K562 (cell line): ENCODE measurements at regions not wholly inside any gene's neighbourhood (a gene's known extent, or its start where the extent isn't known, plus 50 kb on each side); places are given as distances from the start of the nearest gene placed in this dataset.

ENCODE experiments used
- ATAC-seq: fragments of 200-7000 bp; cut with Tn5 transposase; 3 replicates; pipeline ENCODE4 v1.9.1; 2020; ENCODE audit warnings: moderate library complexity
- BruUV-seq: library from RNA; stranded (reverse); fragments of 400-500 nt; replicated peaks from 2 replicates; lab custom pipeline; 2021; lab: Mats Ljungman, UMichigan
- CTCF ChIA-PET: fragments of 300-600 bp; formaldehyde crosslinking; extraction: SDS; loops from one replicate; lab custom pipeline; 2021; ENCODE audit warnings: low intra/inter-chr PET ratio; lab: Yijun Ruan, JAX
- POLR2A ChIA-PET: fragments of 300-600, 350-650 bp; sonication (Branson Sonifier 250); formaldehyde crosslinking; extraction: SDS; loops from one replicate; lab custom pipeline; 2021; ENCODE audit warnings: antibody characterized with exemption, inconsistent platforms; lab: Yijun Ruan, JAX
- DNase-seq, 4 experiments: peaks; one replicate each; pipeline versions ENCODE4 v3.0.0 to v3.0.0-alpha.2; 2011 to 2018; ENCODE audit warnings: low spot score in 3 of 4, mixed read lengths in 3 of 4; ENCODE audit errors: extremely low read depth in 1 of 4
- FAIRE-seq: peaks from 2 replicates; lab custom pipeline; 2011; peaks lifted over from hg19 to GRCh38; lab: Jason Lieb, UNC
- H2AFZ ChIP-seq: 2 replicates; pipeline ENCODE4 v1.6.0; 2011; ENCODE audit warnings: low read depth, low read length, control low read depth, inconsistent platforms
- H3K27ac ChIP-seq: fragments of 200-600 bp; 3 replicates; pipeline ENCODE4 v1.8.0; 2011; ENCODE audit warnings: low read depth, mild to moderate bottlenecking, control low read depth, inconsistent platforms, low read length, moderate library complexity, mixed read lengths; ENCODE audit errors: extremely low read depth
- H3K27me3 ChIP-seq, 2 experiments: fragments of 300-600 bp in 1 of 2; 2 replicates in 1 of 2; 3 replicates in 1 of 2; pipeline versions ENCODE4 v1.6.0 to v1.8.0; 2011; ENCODE audit warnings: inconsistent platforms in 2 of 2, low read length in 2 of 2, mild to moderate bottlenecking in 1 of 2, mixed read lengths in 1 of 2, moderate library complexity in 1 of 2; ENCODE audit not compliant: control insufficient read depth in 2 of 2, insufficient read depth in 2 of 2
- H3K36me3 ChIP-seq: fragments of 300-600 bp; 3 replicates; pipeline ENCODE4 v1.8.0; 2011; ENCODE audit warnings: mild to moderate bottlenecking, low read length, inconsistent platforms; ENCODE audit not compliant: control insufficient read depth, insufficient read depth
- H3K4me1 ChIP-seq, 2 experiments: fragments of 200-600 bp in 1 of 2; replicated peaks in 1 of 2; 2 replicates in 1 of 2; 3 replicates in 1 of 2; pipeline versions ENCODE4 v1.5.1 to v1.8.0; 2011; ENCODE audit warnings: inconsistent platforms in 2 of 2, low read length in 2 of 2, mild to moderate bottlenecking in 1 of 2, mixed read lengths in 1 of 2, moderate library complexity in 1 of 2; ENCODE audit not compliant: control insufficient read depth in 2 of 2, insufficient read depth in 2 of 2
- H3K4me2 ChIP-seq: 2 replicates; pipeline ENCODE4 v1.6.1; 2011; ENCODE audit warnings: low read length, control low read depth, inconsistent platforms, mixed read lengths; ENCODE audit not compliant: insufficient read depth
- H3K4me3 ChIP-seq: fragments of 200-600 bp; sonication (generic), shearing (Covaris generic); 2 replicates; pipeline ENCODE4 v1.5.1; 2016; ENCODE audit warnings: control low read depth, inconsistent platforms
- H3K79me2 ChIP-seq: fragments of 200-600 bp; 3 replicates; pipeline ENCODE4 v1.8.0; 2011; ENCODE audit warnings: low read length, inconsistent platforms; ENCODE audit not compliant: control insufficient read depth, insufficient read depth
- H3K9ac ChIP-seq, 2 experiments: 2 replicates each; pipeline versions ENCODE4 v1.6.0 to v1.6.1; 2011; ENCODE audit warnings: low read depth in 2 of 2, low read length in 2 of 2, control low read depth in 1 of 2, inconsistent platforms in 1 of 2, mild to moderate bottlenecking in 1 of 2, mixed read lengths in 1 of 2; ENCODE audit not compliant: insufficient read depth in 1 of 2
- H3K9me1 ChIP-seq: one replicate; pipeline ENCODE4 v1.6.0; 2011; ENCODE audit warnings: inconsistent platforms, mild to moderate bottlenecking, low read length, moderate library complexity; ENCODE audit not compliant: control insufficient read depth, insufficient read depth
- H3K9me3 ChIP-seq: replicated peaks from 2 replicates; pipeline ENCODE4 v1.5.1; 2011; ENCODE audit warnings: low read depth, low read length, inconsistent platforms; ENCODE audit not compliant: control insufficient read depth, insufficient read depth
- H4K20me1 ChIP-seq: replicated peaks from 2 replicates; pipeline ENCODE4 v1.6.1; 2011; ENCODE audit warnings: low read length, inconsistent platforms, mixed read lengths; ENCODE audit not compliant: control insufficient read depth, insufficient read depth
- ARNT ChIP-seq, 2 experiments: fragments of 450-650 bp; IDR thresholded peaks; 2 replicates each; pipeline ENCODE4 v1.6.1; 2016; ENCODE audit warnings: mild to moderate bottlenecking in 1 of 2
- ATF3 ChIP-seq, 2 experiments: fragments of 450-650 bp in 1 of 2; sonication (generic) in 1 of 2; formaldehyde crosslinking in 1 of 2; IDR thresholded peaks in 1 of 2; conservative IDR thresholded peaks in 1 of 2; 2 replicates each; pipeline versions ENCODE4 v1.6.1 to v1.8.1; 2016 to 2023; ENCODE audit warnings: mild to moderate bottlenecking in 2 of 2, moderate library complexity in 2 of 2, inconsistent platforms in 1 of 2, missing genetic modification reagents in 1 of 2
- BRD4 ChIP-seq: fragments of 200-600 bp; sonication (generic); IDR thresholded peaks from 2 replicates; pipeline ENCODE4 v1.6.1; 2017; ENCODE audit warnings: inconsistent platforms
- CAMTA2 ChIP-seq: fragments of 250-450 bp; sonication (Bioruptor Pico); conservative IDR thresholded peaks from 2 replicates; pipeline ENCODE4 v1.5.1; 2022
- ELF2 ChIP-seq: fragments of 250-450 bp; sonication (Bioruptor Pico); IDR thresholded peaks from 2 replicates; pipeline ENCODE4 v1.5.0; 2021; ENCODE audit warnings: mild to moderate bottlenecking
- MLX ChIP-seq, 2 experiments: fragments of 450-650 bp in 1 of 2; sonication (generic) in 1 of 2; formaldehyde crosslinking; conservative IDR thresholded peaks; 2 replicates each; pipeline versions ENCODE4 v1.4.0 to v1.8.1; 2020 to 2022; ENCODE audit warnings: mild to moderate bottlenecking in 1 of 2, missing genetic modification reagents in 1 of 2
- MTA1 ChIP-seq: fragments of 450-650 bp; IDR thresholded peaks from 2 replicates; pipeline ENCODE4 v1.6.1; 2017; ENCODE audit warnings: borderline replicate concordance
- MYC ChIP-seq, 2 experiments: fragments of 250-450 bp in 1 of 2; sonication (Bioruptor Pico) in 1 of 2; IDR thresholded peaks; 2 replicates each; pipeline versions ENCODE4 v1.5.1 to v1.6.1; 2012 to 2021; ENCODE audit warnings: low read depth in 2 of 2, borderline replicate concordance in 1 of 2, improper control_type of control experiment in 1 of 2, low read length in 1 of 2, mild to moderate bottlenecking in 1 of 2, moderate library complexity in 1 of 2
- NFE2 ChIP-seq: IDR thresholded peaks from 2 replicates; pipeline ENCODE4 v1.6.1; 2014; ENCODE audit warnings: antibody characterized with exemption, low read depth
- NR2C2 ChIP-seq, 2 experiments: fragments of 200-800 bp in 1 of 2; sonication (Bioruptor generic) in 1 of 2; sonication (generic) in 1 of 2; formaldehyde crosslinking in 1 of 2; IDR thresholded peaks; 2 replicates each; pipeline versions ENCODE4 v1.6.1 to v1.8.0; 2016 to 2022; ENCODE audit warnings: mild to moderate bottlenecking in 1 of 2, missing compliant biosample characterization in 1 of 2, missing genetic modification characterization in 1 of 2, missing genetic modification reagents in 1 of 2
- RBM17 ChIP-seq: fragments of 200-400 bp; formaldehyde crosslinking; IDR thresholded peaks from 2 replicates; pipeline ENCODE4 v1.6.1; 2017; ENCODE audit warnings: low read depth, mild to moderate bottlenecking, low read length, borderline replicate concordance
- SAFB ChIP-seq: fragments of 200-400 bp; formaldehyde crosslinking; IDR thresholded peaks from 2 replicates; pipeline ENCODE4 v1.6.1; 2017; ENCODE audit warnings: low read depth, low read length, borderline replicate concordance
- THRB ChIP-seq: fragments of 450-650 bp; formaldehyde crosslinking; conservative IDR thresholded peaks from 2 replicates; pipeline ENCODE4 v1.4.0; 2022; ENCODE audit warnings: mild to moderate bottlenecking, missing genetic modification characterization
- ZNF316 ChIP-seq: fragments of 450-650 bp; IDR thresholded peaks from 2 replicates; pipeline ENCODE4 v1.6.1; 2016
- ZNF445 ChIP-seq: fragments of 250-450 bp; sonication (Bioruptor Pico); IDR thresholded peaks from 2 replicates; pipeline ENCODE4 v1.4.0; 2020; ENCODE audit warnings: low read depth, mild to moderate bottlenecking, moderate library complexity
- ZNF449 ChIP-seq: fragments of 250-450 bp; sonication (Bioruptor Pico); IDR thresholded peaks from 2 replicates; pipeline ENCODE4 v1.8.0; 2022; ENCODE audit warnings: moderate library complexity, mild to moderate bottlenecking, inconsistent platforms
- WGBS: fragments of 100-300 bp; shearing (Covaris generic); methylation state at CpG from one replicate; pipeline ENCODE4 v1.1.6; 2016; ENCODE audit warnings: low coverage, mixed read lengths; ENCODE audit not compliant: insufficient coverage; ENCODE audit errors: missing lambda C conversion rate; 5-methylcytosine and 5-hydroxymethylcytosine counted together
- in situ Hi-C: fragments of 300-500 bp; cut with MboI; formaldehyde crosslinking; loops from 4 replicates; pipeline ENCODE4 v1.15.0; 2018; ENCODE audit warnings: inconsistent platforms, mixed read lengths
- intact Hi-C: fragments of 100-400 bp; cut with micrococcal nuclease; formaldehyde crosslinking; loops from 2 replicates; pipeline ENCODE4 v1.14.2; 2022

GRCh38 chr12:58310809-58311622 is 369.6 kb downstream of the ATP23 start:
- Histone ChIP-seq H3K9ac (no peak overlapping the region), H3K4me1 (no peaks in the 10 kb centered on the region), H3K4me3 (no peak overlapping the region), H3K27ac (no peak overlapping the region), H3K9me3 (no peaks in the 10 kb centered on the region), H3K4me2 (no peak overlapping the region), H4K20me1 (no peaks in the 10 kb centered on the region), H3K36me3 (no peaks in the 10 kb centered on the region), H3K27me3 (no peaks in the 10 kb centered on the region), H3K9me1 (no peaks in the 10 kb centered on the region), H3K79me2 (no peaks in the 10 kb centered on the region), H2AFZ (no peak overlapping the region)
- intact Hi-C loops = no loop called here
- FAIRE-seq (no peak), DNase-seq (peak in 3 of 4 experiments; percentile 5 to 12 (median 9)), ATAC-seq (no peak)
- ChIA-PET CTCF (no interaction called here), POLR2A (no interaction called here)
- in situ Hi-C loops = no loop called here
- BruUV-seq = no TSS peak
- WGBS = 5% methylated on average over 5 of the region's 5 CpGs
- TF ChIP-seq ARNT (IDR thresholded peaks at IDR 0.05) = no peak
- no peak for TF ChIP-seq THRB (CRISPR knock-in tag)
- TF ChIP-seq NFE2 = peak; percentile 70; the same call in 1 of the 2 replicates
- TF ChIP-seq ATF3 (IDR thresholded peaks at IDR 0.05) = peak; percentile 78
- TF ChIP-seq ATF3 (CRISPR knock-in tag; conservative IDR thresholded peaks at IDR 0.05) = no peak
- TF ChIP-seq NR2C2 (CRISPR knock-in tag; IDR thresholded peaks at IDR 0.05) = no peak
- TF ChIP-seq NR2C2 (tag; IDR thresholded peaks at IDR 0.05) = peak; percentile 36; the same call in 1 of the 2 replicates
- no peak for TF ChIP-seq BRD4
- no peak for TF ChIP-seq ELF2 (CRISPR knock-in tag)
- TF ChIP-seq ZNF316 = peak; percentile 93
- TF ChIP-seq RBM17 = no peak
- no peak for TF ChIP-seq MTA1
- TF ChIP-seq MLX (CRISPR knock-in tag; conservative IDR thresholded peaks at IDR 0.05) = no peak
- no peak for TF ChIP-seq CAMTA2
- no peak for TF ChIP-seq ZNF445 (CRISPR knock-in tag)
- TF ChIP-seq SAFB = no peak
- no peak for TF ChIP-seq MYC (IDR thresholded peaks at IDR 0.05; ENCODE audit: low read depth, low read length)
- TF ChIP-seq MYC (CRISPR knock-in tag; IDR thresholded peaks at IDR 0.05; ENCODE audit: borderline replicate concordance, low read depth) = no peak
- TF ChIP-seq ZNF449 (CRISPR knock-in tag) = no peak
